CD4-positive, alpha-beta T cell treated with Interleukin-4 for 1 hour (primary cell): ENCODE measurements at regions not wholly inside any gene's neighbourhood (a gene's known extent, or its start where the extent isn't known, plus 50 kb on each side); places are given as distances from the start of the nearest gene placed in this dataset.

ENCODE experiments used
- DNase-seq, 2 donors: peaks; one replicate each; pipeline ENCODE4 v3.0.0-alpha.2; 2020 to 2022

GRCh38 chr9:87290241-87291052, 207.2 kb upstream of the DAPK1 start:
- no peak for DNase-seq

GRCh38 chr9:87292449-87293191, 205.0 kb upstream of the DAPK1 start:
- DNase-seq: no peak

GRCh38 chr9:87294126-87294525, 203.5 kb upstream of the DAPK1 start:
- no peak for DNase-seq

- DNase-seq: no peak
Measured at GRCh38 chr9:87300915-87301314, 196.8 kb upstream of the DAPK1 start.

GRCh38 chr9:87301371-87301770, 196.3 kb upstream of the DAPK1 start:
- no peak for DNase-seq

GRCh38 chr9:87305151-87305550, 192.5 kb upstream of the DAPK1 start:
- no peak for DNase-seq

GRCh38 chr9:87306006-87306405, 191.7 kb upstream of the DAPK1 start:
- DNase-seq: no peak

GRCh38 chr9:87307848-87308247, 189.8 kb upstream of the DAPK1 start:
- no peak for DNase-seq

GRCh38 chr9:87309236-87309635, 188.4 kb upstream of the DAPK1 start:
- no peak for DNase-seq

GRCh38 chr9:87310827-87311523, 186.7 kb upstream of the DAPK1 start:
- no peak for DNase-seq

- no peak for DNase-seq
Measured at GRCh38 chr9:87319656-87320055, 178.0 kb upstream of the DAPK1 start.

- no peak for DNase-seq
Measured at GRCh38 chr9:87320146-87320884, 177.4 kb upstream of the DAPK1 start.

- no peak for DNase-seq
Measured at GRCh38 chr9:87322840-87323635, 174.6 kb upstream of the DAPK1 start.

- DNase-seq: no peak
Measured at GRCh38 chr9:87323928-87324327, 173.7 kb upstream of the DAPK1 start.

GRCh38 chr9:87324613-87325194, 173.0 kb upstream of the DAPK1 start:
- DNase-seq: peak in 1 of 2 donors; percentile 56

GRCh38 chr9:87327575-87328125, 170.0 kb upstream of the DAPK1 start:
- DNase-seq: no peak

- DNase-seq: no peak
Measured at GRCh38 chr9:87333802-87334201, 163.9 kb upstream of the DAPK1 start.

- DNase-seq: no peak
Measured at GRCh38 chr9:87334366-87334765, 163.3 kb upstream of the DAPK1 start.

GRCh38 chr9:87336407-87336806, 161.3 kb upstream of the DAPK1 start:
- DNase-seq: no peak

- DNase-seq: peak; percentile 25 to 27
Measured at GRCh38 chr9:87336914-87337333, 160.7 kb upstream of the DAPK1 start.
